Stimulated activated CD8-positive, alpha-beta memory T cell treated with anti-CD3 and anti-CD28 coated beads, Interleukin-7, amount 100 ng/mL, for 24 hours (primary cell): ENCODE measurements at regions not wholly inside any gene's neighbourhood (a gene's known extent, or its start where the extent isn't known, plus 50 kb on each side); places are given as distances from the start of the nearest gene placed in this dataset.
"Not testable (repeated sequence)": the region's sequence is repeated elsewhere in the genome, so short reads cannot be mapped to it uniquely, and the experiment has no call there.

Source experiments
- DNase-seq: peaks from one replicate; pipeline ENCODE4 v3.0.0-alpha.2; 2020; ENCODE audit warnings: low read depth

DNA sequence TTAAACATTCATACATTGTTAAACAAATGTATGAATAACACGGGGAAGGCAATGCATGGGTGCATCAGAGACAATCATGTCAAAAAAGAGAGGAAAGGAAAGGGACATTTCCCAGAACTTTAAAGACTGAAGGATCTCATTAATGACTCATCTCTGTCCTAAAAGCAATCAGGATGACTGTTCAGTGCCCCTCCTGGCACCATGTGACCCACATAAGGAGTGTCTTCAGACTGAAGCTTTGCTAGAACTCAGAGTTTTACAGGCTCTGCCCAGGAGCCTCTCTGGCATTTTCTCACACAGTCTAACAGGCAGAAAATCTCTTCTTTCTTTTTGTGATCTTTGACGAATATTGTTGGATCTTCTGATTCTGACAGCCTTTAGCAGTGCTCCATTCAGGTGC is 315.3 kb downstream of the OTUD1 start:
- DNase-seq: no peak

DNA sequence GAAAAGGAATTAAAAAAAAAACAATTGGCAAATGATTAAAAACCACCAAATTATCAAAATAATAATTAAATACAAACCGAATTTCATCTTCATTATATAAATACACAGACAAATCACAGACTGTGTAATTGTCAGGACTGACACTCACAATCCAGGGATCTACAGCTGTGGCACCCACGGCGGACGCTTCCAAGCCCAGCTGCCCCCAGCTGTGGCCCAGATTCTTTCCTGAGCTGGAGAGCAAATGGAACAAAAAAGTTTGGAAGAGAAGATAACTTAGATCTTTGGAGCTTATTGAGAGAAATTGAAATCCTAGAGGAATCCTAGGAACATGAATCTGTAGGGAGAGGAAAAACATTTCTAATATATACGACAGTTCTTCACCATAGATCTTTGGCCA is 316.1 kb downstream of the OTUD1 start:
- DNase-seq: no peak

DNA sequence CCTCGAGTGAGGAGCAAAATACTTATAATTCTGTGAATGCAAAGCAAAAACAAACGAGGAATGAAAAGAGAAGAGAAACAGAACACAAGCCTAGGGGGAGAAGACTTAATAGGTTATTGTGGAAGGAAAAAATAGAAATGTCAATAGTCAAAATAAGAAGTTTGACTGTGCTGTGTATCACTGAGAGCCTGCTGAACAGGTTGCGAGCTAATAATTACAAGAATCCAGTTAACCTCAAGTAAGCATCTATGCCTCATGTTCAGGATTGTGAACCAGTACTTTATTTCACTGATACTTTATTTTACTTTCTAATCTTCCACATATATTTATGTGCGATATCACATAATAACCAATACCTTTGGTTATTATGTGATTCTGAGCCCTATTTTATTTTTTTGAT is 316.7 kb downstream of the OTUD1 start:
- DNase-seq: no peak

DNA sequence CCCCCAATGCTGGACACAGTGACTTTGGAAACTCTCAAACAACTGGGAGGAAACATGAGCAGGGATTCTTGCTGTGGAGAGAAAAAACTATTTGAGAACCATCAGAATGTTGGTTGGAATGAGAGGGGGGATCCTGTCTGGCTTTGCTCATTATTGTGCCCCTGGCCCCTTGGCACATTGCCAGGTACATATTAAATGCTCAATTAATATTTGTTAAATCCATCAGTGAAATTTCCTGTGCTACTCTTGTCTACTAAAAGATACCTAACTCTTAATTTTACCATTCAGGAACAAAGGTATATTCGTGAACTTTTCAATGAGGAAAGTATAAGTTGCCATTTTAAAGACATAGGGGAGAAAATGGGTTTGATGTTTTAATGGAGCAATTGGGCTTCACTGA is 329.4 kb downstream of the OTUD1 start:
- DNase-seq: no peak

DNA sequence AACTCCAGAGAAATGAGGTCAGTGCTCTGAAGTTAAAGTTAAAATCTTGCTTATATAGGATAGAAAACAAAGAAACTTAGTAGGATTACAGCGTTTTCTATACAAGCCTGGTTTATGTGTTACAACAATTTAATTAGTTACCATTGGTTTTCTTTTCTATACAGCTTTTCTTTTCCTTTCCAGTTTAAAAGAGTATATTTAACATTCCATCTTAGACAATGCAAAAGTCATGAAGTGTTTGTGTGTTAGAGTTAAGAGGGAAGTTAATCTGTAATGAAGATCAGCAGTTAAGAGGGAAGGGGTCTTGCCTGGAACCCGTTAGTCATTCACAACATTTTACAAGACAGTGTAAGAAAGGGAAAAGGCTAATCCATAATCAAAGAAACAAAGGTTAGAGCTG is 338.3 kb downstream of the OTUD1 start:
- no peak for DNase-seq

DNA sequence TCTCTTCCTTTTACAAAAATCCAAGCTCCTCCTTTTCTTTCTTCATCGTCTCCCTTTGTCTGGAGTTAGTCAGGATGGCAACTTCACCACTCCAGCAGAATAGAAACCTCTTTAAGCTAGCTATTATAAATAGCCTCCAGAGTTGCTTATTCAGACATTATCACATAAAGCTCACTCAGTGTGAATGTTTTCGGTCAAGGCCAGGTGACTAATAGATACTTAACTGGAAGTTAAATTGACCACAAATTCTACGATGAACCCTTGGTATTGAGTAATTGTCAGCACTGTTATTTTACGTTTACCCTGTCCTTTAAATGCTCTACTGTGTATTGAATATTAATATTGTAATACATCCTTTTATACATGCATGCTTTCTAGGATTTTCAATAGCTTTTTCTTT is 340.4 kb downstream of the OTUD1 start:
- no peak for DNase-seq

DNA sequence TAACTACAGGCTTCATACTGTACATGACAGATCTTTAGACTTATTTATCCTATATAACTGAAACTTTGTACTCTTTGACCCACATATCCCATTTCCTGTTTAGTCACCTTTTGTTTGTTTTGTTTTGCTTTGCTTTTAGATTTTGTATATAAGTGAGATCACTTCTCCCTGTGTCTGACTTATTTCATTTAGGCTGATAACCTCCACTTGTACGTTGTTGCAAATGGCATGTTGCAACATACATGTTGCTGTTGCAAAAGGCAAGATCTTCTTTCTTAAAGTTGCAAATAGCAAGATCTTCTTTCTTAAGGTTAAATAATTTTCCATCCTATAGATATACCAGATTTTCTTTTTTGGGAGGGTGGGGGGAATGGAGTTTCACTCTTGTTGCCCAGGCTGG is 341.5 kb downstream of the OTUD1 start:
- no peak for DNase-seq

DNA sequence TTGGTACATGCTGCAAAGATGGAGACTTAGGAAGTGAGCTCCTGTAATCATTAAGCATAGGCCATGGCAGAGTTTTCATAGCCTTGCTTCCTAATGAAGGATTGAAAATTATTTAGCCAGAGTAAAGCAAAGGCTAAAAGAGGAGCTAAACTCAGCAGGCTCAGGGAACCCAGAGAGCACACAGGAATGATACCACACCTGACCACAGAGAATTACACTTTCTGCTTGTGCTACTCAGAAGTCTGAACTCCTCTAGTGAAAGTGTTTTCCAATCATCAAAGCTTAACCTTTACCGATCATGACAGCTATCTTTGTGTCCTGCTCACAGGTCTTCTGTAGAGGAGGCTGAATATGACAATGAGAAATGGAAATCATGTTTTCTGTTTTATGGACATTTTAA is 347.7 kb downstream of the OTUD1 start:
- no peak for DNase-seq

DNA sequence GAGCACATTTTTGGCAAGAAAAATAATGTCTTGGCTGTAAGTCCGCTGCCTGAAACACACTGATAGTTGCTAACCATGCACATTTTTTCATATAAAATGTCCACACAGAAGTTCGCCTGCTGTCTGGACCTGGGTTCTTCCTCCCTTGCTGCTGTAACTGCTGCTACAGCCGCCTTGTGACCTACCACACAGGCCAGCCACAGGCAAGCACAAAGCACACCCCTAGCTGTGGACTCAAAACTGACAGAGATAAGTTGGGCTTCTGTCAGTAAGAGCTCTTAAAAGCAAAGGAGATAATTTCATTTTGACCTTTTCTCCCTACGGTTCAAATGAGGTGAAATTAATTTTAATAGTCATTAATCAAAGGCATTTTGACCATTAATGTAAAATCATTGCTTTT is 354.7 kb downstream of the OTUD1 start:
- no peak for DNase-seq

DNA sequence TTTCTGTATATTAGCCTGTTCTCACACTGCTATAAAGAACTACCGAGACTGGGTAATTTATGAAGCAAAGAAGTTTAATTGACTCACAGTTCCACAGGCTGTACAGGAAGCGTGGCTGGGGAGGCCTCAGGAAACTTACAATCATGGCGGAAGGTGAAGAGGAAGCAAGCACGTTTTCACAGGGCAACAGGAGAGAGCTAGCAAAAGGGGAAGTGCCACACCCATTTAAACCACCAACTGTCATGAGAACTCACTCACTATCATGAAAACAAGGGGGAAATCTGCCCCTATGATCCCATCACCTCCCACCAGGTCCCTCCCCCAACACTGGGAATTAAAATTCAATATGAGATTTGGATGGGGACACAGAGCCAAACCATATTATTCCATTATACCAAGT is 358.6 kb downstream of the OTUD1 start:
- not testable (repeated sequence) for DNase-seq

DNA sequence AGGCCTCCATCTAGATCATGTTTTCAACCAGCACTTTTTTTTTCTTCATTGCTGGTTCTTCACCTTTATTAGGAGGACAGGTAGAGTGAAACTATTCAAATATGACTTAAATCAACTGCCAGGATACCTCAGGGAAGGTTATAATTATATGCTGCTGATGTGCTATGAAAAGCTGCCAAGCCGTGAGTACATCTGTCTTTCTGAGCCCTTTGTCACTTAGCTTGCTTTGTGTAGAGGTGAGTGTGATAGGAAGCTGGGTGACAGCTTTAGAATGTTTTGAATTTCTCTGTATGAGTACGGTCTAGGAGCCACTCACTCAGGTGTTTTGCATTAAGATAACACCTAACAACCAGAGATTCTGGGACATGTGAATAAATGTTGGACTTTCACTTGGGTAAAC is 365.2 kb downstream of the OTUD1 start:
- no peak for DNase-seq

DNA sequence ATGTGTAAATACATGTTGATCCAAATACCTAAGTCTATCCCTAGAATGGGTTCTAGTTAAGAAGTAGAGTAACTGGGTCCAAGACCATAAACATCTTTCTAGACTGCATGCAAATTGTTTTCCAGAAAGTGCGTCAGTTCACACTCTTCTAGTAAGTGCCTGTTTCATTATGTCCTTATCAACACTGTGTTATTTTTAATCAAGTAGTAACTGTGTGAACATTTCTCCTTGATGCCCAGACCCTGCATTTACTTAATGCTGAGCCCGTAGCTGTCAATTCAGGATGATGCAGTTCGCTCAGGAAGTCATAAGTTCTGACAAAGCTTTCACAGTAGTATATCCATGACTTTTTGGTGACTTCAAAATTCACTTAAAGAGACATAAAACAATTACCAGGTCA is 374.8 kb downstream of the OTUD1 start:
- no peak for DNase-seq

DNA sequence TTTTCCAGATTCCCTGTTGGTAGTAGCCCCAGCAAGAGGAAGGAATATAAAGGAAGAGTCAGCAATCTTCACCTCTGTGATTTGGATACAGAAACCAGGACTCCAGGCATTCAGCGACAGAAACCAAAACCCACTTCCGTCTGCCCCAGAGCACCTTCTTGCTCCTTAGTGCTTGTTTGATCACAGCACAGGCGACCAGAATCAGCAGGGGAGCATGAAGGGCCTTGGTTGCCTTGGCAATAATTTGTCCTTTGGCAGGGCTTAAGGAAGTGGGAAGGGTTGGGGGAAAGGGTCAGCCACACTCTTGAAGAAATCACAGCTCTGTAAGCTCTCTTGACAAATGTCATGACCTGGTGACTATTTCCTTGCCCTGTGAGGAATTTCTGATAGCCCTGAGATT is 379.6 kb downstream of the OTUD1 start:
- no peak for DNase-seq

DNA sequence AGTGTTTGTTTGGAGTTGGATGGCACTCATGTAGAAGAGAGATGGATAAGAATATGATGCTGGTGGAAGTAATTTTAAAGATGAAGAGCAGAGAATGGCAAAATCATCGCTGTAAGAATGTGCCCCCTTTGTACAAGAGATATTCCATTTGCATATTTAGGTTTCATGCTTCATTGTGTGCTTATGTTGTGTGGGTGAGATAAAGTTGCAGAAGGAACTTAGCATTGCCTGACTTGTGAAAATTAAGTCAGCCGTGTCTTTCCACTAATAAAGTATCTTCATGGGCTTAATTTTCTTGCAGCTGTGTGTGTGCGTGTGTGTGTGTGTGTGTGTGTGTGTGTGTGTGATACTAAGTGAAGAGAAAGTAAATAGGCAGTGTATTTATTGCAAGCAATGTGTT is 381.9 kb downstream of the OTUD1 start:
- no peak for DNase-seq

DNA sequence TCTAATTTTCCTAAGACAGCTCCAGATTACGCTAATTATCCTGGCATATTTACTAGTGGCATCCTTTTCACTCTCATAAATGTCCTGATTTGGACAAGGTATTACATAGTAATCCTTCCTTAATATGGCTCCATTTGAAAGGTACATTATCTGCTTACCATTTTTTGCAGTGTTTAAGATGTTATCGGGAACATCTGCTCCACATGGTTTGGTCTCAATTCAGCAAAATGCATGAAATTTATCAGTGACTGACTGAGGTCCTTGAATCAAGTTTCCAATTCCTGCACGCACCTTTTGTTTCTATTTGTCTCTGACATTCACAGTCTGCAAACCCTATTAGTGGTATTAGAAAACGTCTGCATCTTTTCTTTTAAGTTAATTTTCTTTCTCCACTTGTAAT is 384.1 kb upstream of the KIAA1217 start:
- no peak for DNase-seq

DNA sequence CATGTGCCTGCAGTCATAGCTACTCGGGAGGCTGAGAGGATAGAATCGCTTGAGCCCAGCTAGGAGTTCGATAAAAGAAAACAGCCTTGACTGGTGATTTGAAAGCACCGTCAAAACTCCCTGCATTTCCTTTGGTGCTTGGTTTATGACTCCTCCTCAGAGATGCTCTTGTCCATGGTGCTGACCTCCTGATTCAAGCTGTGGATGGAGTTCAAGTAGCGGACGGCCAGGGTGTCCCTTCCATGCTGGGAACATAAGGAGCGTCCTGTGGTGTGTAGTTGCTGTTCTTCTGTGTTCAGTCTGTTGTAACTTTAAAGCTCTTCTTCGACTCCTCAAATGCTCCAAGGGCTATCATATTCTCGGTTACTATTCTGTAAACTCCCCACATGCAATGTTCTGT is 382.5 kb upstream of the KIAA1217 start:
- DNase-seq: no peak

DNA sequence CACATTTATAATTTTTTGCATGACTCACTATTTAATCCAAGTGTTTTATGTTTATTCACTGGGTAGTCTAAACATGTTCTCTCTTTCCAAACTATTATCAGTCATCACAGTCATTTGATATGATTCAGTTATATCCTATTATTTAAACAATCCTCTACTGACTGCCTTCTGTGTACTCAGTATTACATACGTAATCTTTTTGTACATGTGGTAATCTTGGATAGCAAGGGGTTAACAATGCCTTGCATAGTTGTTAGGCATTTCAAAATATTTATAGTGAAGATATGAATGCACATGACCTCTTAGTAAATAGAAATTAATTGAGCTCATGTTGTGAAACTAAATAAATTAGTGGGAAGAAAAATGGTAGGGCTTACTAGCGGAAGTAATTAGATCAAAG is 379.4 kb upstream of the KIAA1217 start:
- no peak for DNase-seq

DNA sequence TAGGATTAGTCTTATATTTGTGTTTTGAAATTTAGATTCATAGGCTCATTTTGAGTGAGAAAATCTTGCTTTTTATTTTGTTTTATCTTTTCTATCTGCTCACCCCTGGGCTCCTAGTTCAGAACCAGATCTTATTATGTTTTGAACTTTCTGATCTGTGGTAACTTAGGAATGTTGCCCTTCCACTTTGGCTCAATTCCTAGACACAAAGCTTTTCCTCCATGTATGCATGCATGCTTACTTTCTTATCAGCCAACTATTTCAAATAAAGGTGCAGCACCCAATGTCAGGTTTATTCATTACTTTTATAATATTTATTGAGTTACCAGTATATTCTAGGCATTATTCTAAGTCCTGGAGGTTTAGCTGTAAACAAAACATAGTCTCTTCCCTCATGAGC is 374.8 kb upstream of the KIAA1217 start:
- no peak for DNase-seq

DNA sequence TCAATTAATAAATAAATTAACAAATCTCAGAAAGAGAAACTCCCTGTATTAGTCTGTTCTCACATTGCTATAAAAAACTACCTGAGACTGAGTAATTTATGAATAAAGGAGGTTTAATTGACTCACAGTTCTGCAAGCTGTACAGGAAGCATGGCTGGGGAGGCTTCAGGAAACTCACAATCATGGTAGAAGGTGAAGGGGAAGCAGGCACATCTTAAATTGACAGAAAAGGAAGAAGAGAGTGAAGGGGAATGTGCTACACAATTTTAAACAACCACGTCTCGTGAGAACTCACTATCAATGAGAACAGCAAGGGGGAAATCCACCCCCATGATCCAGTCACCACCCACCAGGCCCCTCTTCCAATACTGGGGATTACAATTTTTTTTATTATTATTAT is 358.3 kb upstream of the KIAA1217 start:
- no peak for DNase-seq

DNA sequence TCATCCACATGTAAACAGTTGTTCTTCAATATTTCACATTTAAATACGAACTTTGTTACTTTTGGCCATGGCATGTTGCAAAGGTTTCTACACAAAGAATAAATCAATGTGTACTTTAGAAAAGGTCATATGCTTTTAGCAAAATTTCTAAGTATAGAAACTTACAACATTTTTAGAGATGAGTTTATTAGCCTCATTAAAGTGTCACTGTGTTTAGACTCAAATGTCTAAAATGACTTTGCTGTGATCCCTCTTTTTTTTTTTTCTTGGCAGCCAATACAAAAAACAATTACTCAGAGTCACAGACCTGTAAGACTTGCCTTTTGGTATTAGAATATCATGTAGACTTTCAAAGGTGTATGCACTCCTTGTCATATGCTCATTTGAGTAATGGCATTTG is 349.3 kb upstream of the KIAA1217 start:
- DNase-seq: no peak

DNA sequence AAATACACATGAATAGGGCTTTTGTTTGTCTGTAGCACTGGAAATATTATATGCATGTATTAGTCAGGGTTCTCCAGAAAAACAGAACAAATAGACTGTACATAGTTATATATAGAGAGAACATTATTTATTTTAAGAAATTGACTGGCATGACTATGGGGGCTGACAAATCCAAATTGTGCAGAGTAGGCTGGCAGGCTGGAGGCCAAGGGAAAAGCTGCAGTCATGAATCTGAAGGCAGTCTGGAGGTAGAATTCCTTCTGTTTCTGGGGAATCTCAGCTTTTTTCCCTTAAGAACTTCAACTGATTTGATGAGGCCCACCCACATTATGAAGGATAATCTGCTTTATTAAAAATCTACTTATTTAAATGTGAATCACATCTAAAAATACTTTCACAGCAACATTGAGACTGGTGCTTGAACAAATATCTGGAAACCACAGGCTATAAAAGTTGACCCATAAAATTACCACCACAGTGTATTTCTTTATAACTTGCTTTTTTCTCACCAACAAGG is 344.2 kb upstream of the KIAA1217 start:
- DNase-seq: no peak

DNA sequence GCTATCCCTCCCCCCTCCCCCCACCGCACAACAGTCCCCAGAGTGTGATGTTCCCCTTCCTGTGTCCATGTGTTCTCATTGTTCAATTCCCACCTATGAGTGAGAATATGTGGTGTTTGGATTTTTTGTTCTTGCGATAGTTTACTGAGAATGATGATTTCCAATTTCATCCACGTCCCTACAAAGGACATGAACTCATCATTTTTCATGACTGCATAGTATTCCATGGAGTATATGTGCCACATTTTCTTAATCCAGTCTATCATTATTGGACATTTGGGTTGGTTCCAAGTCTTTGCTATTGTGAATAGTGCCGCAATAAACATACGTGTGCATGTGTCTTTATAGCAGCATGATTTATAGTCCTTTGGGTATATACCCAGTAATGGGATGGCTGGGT is 342.0 kb upstream of the KIAA1217 start:
- not testable (repeated sequence) for DNase-seq

DNA sequence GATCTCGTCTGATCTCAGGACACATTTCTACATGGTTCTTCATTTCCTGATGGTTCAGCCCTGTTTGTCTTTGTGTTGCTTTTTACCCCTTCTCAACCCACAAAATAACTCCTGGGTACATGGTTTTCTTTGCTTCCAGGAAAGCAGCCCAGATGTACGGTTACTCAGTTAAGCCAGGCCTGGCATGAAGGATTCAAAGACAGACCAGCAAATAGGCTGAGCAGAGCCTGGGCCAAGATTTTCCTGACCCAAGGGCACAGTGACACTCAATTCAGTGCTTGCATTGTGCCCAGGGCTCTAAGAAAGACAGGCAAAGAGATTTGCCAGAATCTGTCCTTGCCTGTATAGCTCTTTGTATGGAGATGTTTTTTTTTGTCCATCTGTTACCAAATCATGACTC is 340.8 kb upstream of the KIAA1217 start:
- DNase-seq: no peak

DNA sequence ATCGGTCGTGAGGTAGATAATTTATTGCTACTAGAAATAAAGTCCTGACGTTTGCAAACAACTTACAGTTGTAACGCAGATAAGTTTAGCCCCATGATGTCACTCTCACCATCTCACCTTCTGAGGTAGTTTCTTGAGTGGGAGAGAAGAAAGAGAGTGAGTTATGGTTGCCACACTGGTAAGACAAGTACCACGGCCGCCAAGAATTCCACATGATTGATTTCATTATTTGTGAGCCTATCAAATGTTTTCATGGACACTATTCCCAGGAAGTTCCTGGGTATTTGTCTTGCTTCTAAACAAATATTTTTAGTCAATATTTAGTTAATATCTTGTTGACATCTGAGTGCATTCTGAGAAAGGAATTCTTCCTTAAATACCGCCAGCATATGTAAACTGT is 339.4 kb upstream of the KIAA1217 start:
- DNase-seq: no peak

DNA sequence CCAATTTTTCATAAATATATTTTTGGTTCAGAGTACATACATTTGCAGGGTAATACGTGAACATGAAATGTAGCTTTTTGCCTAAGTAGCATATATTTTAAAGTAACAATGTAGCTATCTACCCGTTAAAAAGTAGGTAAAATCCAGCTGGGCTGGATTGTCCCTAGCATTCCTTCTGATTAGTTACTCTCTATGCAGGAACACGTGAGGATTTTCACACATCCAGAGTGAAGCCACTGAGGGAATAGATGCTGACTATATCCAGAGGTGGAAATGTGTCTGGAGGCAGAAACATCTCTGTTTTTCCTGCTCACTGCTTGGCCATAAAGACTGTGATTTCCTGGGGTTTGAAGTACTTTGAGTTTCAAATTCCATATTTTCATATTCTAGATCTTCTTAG is 338.9 kb upstream of the KIAA1217 start:
- DNase-seq: no peak
